ENCODE measurements at regions not wholly inside any gene's neighbourhood (a gene's known extent, or its start where the extent isn't known, plus 50 kb on each side); places are given as distances from the start of the nearest gene placed in this dataset.

- TF ChIP-seq POLR2A (IDR thresholded peaks at IDR 0.05) (no peak), CTCF (IDR thresholded peaks at IDR 0.05) (no peak)
Measured at GRCh38 chr5:28483327-28484025, 1445.1 kb upstream of the CDH9 start.

All from body of pancreas (tissue), 4 donors.